ENCODE measurements at regions not wholly inside any gene's neighbourhood (a gene's known extent, or its start where the extent isn't known, plus 50 kb on each side); places are given as distances from the start of the nearest gene placed in this dataset.

GRCh38 chr18:34991152-34991551 lies 50.1 kb upstream of the MAPRE2 start:
- TF ChIP-seq CTCF (IDR thresholded peaks at IDR 0.05; ENCODE audit: low read depth, low read length) (no peak), POLR2A (IDR thresholded peaks at IDR 0.05; ENCODE audit: extremely low read depth, insufficient read length) (no peak)

Measured in NB4 (cell line).